ENCODE measurements at regions not wholly inside any gene's neighbourhood (a gene's known extent, or its start where the extent isn't known, plus 50 kb on each side); places are given as distances from the start of the nearest gene placed in this dataset.

DNA sequence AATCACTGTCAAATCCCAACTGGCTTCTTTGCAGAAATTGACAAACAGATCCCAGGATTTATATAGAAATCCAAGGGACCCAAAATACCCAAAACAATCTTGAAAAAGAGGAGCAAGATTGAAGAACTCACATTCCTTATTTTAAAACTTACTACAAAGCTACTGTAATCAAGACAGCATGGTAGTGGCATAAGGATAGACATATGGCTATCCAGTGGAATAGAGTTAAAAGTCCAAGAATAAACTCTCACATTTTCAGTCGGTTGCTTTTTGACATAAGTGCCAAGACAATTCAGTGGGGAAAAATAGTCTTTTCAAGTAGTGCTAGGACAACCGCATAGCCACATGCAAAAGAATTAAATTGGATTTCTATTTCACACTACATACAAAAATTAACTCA lies 81.0 kb upstream of the HOXC13 start:
- TF ChIP-seq, protein P1, sequence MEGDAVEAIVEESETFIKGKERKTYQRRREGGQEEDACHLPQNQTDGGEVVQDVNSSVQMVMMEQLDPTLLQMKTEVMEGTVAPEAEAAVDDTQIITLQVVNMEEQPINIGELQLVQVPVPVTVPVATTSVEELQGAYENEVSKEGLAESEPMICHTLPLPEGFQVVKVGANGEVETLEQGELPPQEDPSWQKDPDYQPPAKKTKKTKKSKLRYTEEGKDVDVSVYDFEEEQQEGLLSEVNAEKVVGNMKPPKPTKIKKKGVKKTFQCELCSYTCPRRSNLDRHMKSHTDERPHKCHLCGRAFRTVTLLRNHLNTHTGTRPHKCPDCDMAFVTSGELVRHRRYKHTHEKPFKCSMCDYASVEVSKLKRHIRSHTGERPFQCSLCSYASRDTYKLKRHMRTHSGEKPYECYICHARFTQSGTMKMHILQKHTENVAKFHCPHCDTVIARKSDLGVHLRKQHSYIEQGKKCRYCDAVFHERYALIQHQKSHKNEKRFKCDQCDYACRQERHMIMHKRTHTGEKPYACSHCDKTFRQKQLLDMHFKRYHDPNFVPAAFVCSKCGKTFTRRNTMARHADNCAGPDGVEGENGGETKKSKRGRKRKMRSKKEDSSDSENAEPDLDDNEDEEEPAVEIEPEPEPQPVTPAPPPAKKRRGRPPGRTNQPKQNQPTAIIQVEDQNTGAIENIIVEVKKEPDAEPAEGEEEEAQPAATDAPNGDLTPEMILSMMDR (IDR thresholded peaks at IDR 0.05 in 8 of 11, conservative IDR thresholded peaks at IDR 0.05 in 3 of 11) = no peak
- no peak for TF ChIP-seq POLR2A (IDR thresholded peaks at IDR 0.05)

All from spleen (tissue), 7 donors.